ENCODE measurements at regions not wholly inside any gene's neighbourhood (a gene's known extent, or its start where the extent isn't known, plus 50 kb on each side); places are given as distances from the start of the nearest gene placed in this dataset.
"Not testable (repeated sequence)": the region's sequence is repeated elsewhere in the genome, so short reads cannot be mapped to it uniquely, and the experiment has no call there.

DNA sequence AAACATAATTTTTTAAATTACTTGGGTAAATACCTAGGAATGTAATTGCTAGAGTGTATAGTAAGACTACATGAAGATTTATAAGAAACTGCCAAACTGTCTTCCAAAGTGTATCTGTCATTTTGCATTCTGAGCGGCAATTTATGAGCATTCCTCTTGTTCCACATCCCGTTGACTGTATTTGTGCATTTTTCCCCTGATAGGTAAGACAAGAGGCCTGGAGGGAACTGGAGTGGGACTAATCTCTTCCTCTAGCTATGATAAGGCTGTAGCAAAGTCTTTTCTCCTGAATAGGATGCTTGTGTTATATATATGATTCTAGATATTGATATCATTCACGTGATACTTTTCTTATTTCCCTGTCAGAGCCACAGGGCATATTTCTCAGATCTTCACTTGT lies 1557.5 kb downstream of the GRIK2 start:
- no peaks in the 10 kb centered on the region for H3K36me3 ChIP-seq
- no peaks in the 10 kb centered on the region for H3K27me3 ChIP-seq
- no peaks in the 10 kb centered on the region for H4K20me1 ChIP-seq
- no peaks in the 10 kb centered on the region for H3K9me3 ChIP-seq (replicated peaks in 1 of 11)
- H3K4me1 ChIP-seq = no peaks in the 10 kb centered on the region
- no peak overlapping the region for H3K4me3 ChIP-seq
- no peak overlapping the region for H3K27ac ChIP-seq
- no peak overlapping the region for H3K4me2 ChIP-seq
- no peak for TF ChIP-seq Cebpa-rat (IDR thresholded peaks at IDR 0.05)
- no peak overlapping the region for H3K9ac ChIP-seq

DNA sequence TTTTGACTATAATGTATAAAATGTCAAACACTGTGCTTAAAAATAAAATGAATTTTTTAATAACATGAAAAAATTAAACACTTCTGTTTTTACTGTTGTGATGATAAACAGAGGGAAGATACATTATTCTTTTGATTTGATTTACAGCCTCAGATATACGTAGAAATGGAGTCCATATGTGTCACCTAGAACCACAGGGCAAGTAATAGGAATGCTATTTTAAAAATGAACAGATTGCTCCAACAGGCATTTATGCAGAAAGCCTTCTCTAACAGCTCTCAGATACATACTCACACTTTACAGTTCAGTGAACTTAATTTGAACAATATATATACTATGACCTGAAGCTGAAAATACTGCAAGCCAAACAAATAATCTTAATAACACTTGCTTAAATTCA lies 1551.0 kb downstream of the GRIK2 start:
- no peak for TF ChIP-seq Cebpa-rat (IDR thresholded peaks at IDR 0.05)
- Histone ChIP-seq H3K27ac (no peak overlapping the region), H3K27me3 (no peaks in the 10 kb centered on the region), H3K9me3 (replicated peaks in 1 of 11) (no peaks in the 10 kb centered on the region), H4K20me1 (no peaks in the 10 kb centered on the region), H3K36me3 (no peaks in the 10 kb centered on the region), H3K4me2 (no peak overlapping the region), H3K9ac (no peak overlapping the region), H3K4me3 (no peak overlapping the region), H3K4me1 (no peaks in the 10 kb centered on the region)

DNA sequence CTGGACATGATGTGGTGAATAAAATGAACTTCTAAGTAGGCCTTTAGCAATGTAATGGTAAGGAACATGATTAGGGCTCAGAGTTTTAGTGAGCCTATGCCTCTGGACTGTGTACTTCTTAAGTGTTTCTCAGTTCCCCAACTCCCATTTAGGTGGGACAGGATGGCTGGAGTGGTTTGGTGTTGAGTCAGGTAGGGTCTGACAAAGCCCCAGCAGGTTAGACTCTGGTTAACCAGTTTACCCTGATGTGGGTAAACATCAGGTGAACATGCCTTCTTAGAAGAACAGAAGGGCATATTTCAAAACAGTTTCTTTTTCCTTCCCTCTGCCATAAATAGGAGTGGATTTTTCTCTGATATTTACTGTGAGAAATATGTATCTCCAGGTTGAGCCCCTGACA lies 1548.7 kb downstream of the GRIK2 start:
- no peak overlapping the region for H3K4me2 ChIP-seq
- no peaks in the 10 kb centered on the region for H3K36me3 ChIP-seq
- H4K20me1 ChIP-seq = no peaks in the 10 kb centered on the region
- H3K9me3 ChIP-seq (replicated peaks in 1 of 11) = no peaks in the 10 kb centered on the region
- H3K27me3 ChIP-seq = no peaks in the 10 kb centered on the region
- H3K27ac ChIP-seq = no peak overlapping the region
- no peaks in the 10 kb centered on the region for H3K4me1 ChIP-seq
- TF ChIP-seq Cebpa-rat (IDR thresholded peaks at IDR 0.05) = no peak
- H3K9ac ChIP-seq = no peak overlapping the region
- no peak overlapping the region for H3K4me3 ChIP-seq

DNA sequence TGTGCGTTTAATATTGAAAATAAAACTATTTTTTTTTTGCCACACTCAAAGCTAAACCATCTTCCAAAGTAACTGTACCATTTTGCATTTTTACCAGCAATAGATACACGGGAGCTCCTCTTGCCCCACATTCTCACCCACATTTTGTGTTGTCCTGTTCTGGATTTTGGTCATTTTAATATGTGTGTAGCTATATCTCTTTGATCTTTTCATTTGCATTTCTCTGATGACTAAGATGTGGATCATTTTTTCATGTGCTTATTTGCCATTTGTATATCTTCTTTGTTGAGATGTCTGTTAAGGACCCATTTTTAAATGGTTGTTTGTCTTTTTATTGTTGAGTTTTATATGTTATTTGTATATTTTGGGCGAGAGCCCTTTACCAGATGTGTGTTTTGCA lies 1543.5 kb downstream of the GRIK2 start:
- Histone ChIP-seq H3K27ac (no peak overlapping the region), H4K20me1 (no peaks in the 10 kb centered on the region), H3K9ac (no peak overlapping the region), H3K4me2 (no peak overlapping the region), H3K4me3 (no peak overlapping the region), H3K9me3 (replicated peaks in 1 of 11) (no peaks in the 10 kb centered on the region), H3K4me1 (no peaks in the 10 kb centered on the region), H3K36me3 (no peaks in the 10 kb centered on the region), H3K27me3 (no peaks in the 10 kb centered on the region)
- no peak for TF ChIP-seq Cebpa-rat (IDR thresholded peaks at IDR 0.05)

DNA sequence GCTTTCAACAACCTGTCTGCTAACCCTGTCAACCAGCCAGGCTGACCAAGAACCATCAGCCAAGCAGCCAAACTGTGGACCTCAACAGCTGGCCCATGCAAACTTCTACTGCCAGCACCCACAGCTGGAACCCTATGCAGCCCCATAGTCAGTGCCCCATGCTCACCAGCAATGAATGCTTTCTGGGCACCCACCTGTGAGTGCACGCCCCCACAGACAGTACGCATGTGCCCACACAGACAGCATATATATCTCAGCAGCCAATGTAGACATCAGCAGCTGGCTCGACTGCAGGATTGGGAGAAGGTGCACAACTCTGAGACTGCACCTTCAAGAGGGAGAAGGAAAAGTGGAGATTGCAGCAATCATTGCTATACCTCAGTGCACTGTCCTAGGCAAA lies 1534.6 kb downstream of the GRIK2 start:
- no peak for TF ChIP-seq Cebpa-rat (IDR thresholded peaks at IDR 0.05)
- H3K27ac ChIP-seq = no peak overlapping the region
- H3K4me2 ChIP-seq = no peak overlapping the region

DNA sequence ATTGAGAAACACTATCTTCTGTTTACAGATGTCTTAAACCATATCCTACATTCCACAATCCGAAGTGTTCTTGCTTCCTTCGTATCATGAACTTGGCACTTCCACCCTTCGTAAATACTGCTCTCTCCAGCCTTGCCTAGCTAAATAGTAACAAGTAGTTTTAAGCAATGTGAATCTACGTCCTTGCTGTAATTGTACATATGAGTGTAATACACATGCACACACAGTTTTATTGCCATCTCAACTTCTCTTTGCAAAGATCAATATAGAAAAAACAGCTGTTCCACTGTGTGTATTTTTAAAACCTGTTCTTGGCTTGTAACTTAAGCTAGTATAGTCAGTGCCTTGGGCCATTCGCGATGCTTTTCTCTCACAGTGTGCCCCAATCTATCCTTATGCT lies 1524.7 kb downstream of the GRIK2 start:
- no peaks in the 10 kb centered on the region for H4K20me1 ChIP-seq
- H3K4me3 ChIP-seq = no peak overlapping the region
- no peak for TF ChIP-seq Cebpa-rat (IDR thresholded peaks at IDR 0.05)
- H3K27ac ChIP-seq = no peak overlapping the region
- H3K9me3 ChIP-seq (replicated peaks in 1 of 11) = 0 out of 22 replicates have a peak, but pooled peaks cover 0 to 4% (median 0%) of the 10 kb centered on the region in 11 experiments
- no peaks in the 10 kb centered on the region for H3K36me3 ChIP-seq
- H3K27me3 ChIP-seq = no peaks in the 10 kb centered on the region
- peaks cover 0 to 10% (median 0%) of the 10 kb centered on the region in 10 experiments; a peak in 4 of 20 replicates for H3K4me1 ChIP-seq
- H3K4me2 ChIP-seq = no peak overlapping the region
- no peak overlapping the region for H3K9ac ChIP-seq

More for the DNA sequence above, 1534.6 kb downstream of the GRIK2 start:
- Histone ChIP-seq H3K4me1 (0 out of 20 replicates have a peak, but pooled peaks cover 0 to 3% (median 0%) of the 10 kb centered on the region in 10 experiments), H3K27me3 (no peaks in the 10 kb centered on the region), H3K4me3 (no peak overlapping the region), H3K36me3 (no peaks in the 10 kb centered on the region), H3K9ac (no peak overlapping the region), H3K9me3 (replicated peaks in 1 of 11) (no peaks in the 10 kb centered on the region), H4K20me1 (no peaks in the 10 kb centered on the region)

DNA sequence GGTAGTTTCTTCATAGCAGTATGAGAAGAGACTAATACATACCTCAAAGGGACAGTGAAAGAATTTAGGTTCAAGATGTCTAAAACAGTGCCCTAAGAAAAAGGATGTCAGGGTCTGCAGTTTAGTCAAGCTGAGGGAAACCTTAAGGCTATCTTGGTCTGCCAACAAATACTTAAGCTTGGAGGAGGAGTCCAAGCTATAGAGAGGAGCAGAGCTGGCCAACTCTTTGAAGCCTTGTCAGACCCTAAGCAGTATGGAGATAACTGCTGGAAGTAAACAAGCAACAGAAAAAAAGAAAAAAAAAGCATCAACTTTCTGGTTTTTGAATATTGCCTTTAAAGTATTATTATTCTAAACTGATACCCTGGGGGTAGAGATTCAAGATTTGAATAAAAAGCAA lies 1518.1 kb downstream of the GRIK2 start:
- H3K9me3 ChIP-seq (replicated peaks in 1 of 11) = peaks cover 7 to 23% (median 14%) of the 10 kb centered on the region in 11 experiments; a peak in 19 of 22 replicates

DNA sequence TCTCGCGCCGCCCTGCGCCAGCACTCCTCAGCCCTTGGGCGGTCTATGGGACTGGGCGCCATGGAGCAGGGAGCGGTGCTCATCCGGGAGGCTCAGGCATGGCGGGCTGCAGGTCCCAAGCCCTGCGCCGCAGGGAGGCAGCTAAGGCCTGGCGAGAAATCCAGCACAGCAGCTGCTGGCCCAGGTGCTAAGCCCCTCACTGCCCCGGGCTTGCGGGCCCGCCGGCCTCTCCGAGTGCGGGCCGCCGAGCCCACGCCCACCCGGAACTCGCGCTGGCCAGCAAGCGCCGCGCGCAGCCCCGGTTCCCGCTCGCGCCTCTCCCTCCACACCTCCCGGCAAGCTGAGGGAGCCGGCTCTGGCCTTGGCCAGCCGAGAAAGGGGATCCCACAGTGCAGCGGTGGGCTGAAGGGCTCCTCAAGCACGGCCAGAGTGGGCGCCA lies 1517.2 kb downstream of the GRIK2 start:
- H3K9ac ChIP-seq, H3K27ac ChIP-seq: not testable (repeated sequence)

More for the DNA sequence above, 1518.1 kb downstream of the GRIK2 start:
- Histone ChIP-seq H3K4me1 (peaks cover 0 to 19% (median 0%) of the 10 kb centered on the region in 10 experiments; a peak in 4 of 20 replicates), H3K27ac (no peak overlapping the region), H4K20me1 (no peaks in the 10 kb centered on the region), H3K9ac (no peak overlapping the region), H3K4me3 (no peak overlapping the region), H3K36me3 (no peaks in the 10 kb centered on the region), H3K4me2 (no peak overlapping the region), H3K27me3 (no peaks in the 10 kb centered on the region)
- no peak for TF ChIP-seq Cebpa-rat (IDR thresholded peaks at IDR 0.05)

DNA sequence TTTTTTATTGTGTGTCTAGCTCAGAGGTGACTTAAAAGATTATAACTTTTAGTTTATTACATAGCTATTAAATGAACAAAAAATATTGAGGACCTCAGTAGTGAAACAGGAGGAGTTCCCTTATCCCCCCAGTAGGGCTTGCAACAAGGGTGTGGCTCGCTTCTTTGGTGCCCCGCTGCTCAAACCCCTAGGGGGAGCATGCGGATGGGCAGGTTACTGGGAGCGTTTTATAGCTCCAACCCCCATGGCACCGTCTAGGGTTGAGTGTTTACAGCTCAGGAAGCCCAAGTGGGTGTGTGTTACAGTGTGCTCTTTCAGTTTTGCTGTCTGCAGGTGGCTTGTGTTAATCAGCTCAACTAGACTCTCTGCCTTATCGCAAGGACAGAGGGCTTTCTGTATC lies 1513.7 kb downstream of the GRIK2 start:
- no peak overlapping the region for H3K27ac ChIP-seq
- no peaks in the 10 kb centered on the region for H3K27me3 ChIP-seq
- H3K9ac ChIP-seq = no peak overlapping the region
- no peaks in the 10 kb centered on the region for H4K20me1 ChIP-seq
- no peaks in the 10 kb centered on the region for H3K36me3 ChIP-seq
- peaks cover 0 to 18% (median 0%) of the 10 kb centered on the region in 10 experiments; a peak in 3 of 20 replicates for H3K4me1 ChIP-seq
- no peak for TF ChIP-seq Cebpa-rat (IDR thresholded peaks at IDR 0.05)
- no peak overlapping the region for H3K4me3 ChIP-seq
- no peak overlapping the region for H3K4me2 ChIP-seq
- H3K9me3 ChIP-seq (replicated peaks in 1 of 11) = peaks cover 7 to 23% (median 14%) of the 10 kb centered on the region in 11 experiments; a peak in 19 of 22 replicates

More for the DNA sequence above, 1517.2 kb downstream of the GRIK2 start:
- H3K4me3 ChIP-seq, H4K20me1 ChIP-seq, H3K36me3 ChIP-seq, H3K4me2 ChIP-seq, H3K27me3 ChIP-seq: not testable (repeated sequence)
- Histone ChIP-seq H3K4me1 (peaks cover 0 to 25% (median 0%) of the 10 kb centered on the region in 10 experiments; a peak in 4 of 20 replicates), H3K9me3 (replicated peaks in 1 of 11) (peaks cover 7 to 23% (median 14%) of the 10 kb centered on the region in 11 experiments; a peak in 19 of 22 replicates)

DNA sequence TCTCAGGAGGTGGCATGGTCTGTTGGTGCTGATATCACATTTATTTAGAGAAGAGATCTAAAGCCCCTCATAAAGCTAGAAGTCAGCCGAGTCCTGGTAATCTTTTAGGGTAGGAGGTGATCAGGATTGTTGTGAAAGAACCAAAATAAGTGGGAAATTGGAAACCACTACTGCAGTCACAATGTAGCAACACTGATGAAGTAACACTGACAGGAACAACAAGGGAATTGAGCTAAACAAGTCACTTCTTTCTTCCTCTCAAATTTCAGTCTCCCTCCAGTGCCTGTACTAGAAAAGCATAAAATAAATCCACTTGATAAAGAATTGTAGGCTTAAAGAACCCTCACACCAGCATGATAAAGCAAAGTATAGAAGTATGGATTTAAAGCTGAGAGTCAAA lies 1509.0 kb downstream of the GRIK2 start:
- no peaks in the 10 kb centered on the region for H3K36me3 ChIP-seq
- H3K9me3 ChIP-seq (replicated peaks in 1 of 11) = peaks cover 0 to 16% (median 10%) of the 10 kb centered on the region in 11 experiments; a peak in 12 of 22 replicates
- no peak overlapping the region; a peak in 1 of 22 replicates for H3K27ac ChIP-seq
- no peak for TF ChIP-seq Cebpa-rat (IDR thresholded peaks at IDR 0.05)
- H3K4me3 ChIP-seq = no peak overlapping the region
- no peak overlapping the region for H3K9ac ChIP-seq
- H3K4me1 ChIP-seq = peaks cover 0 to 22% (median 0%) of the 10 kb centered on the region in 10 experiments; a peak in 3 of 20 replicates
- H3K27me3 ChIP-seq = no peaks in the 10 kb centered on the region
- no peaks in the 10 kb centered on the region for H4K20me1 ChIP-seq
- H3K4me2 ChIP-seq = 0 out of 22 replicates have a peak overlapping the region, but pooled peaks of 1 of the 11 experiments have one; percentile 17

Data from BLaER1 treated with 17β-estradiol and CSF1 and Interleukin-3, amounts not matched to agents 10 nM and 100 nM (cell line).